Left renal pelvis (tissue), 4 donors: ENCODE measurements at regions not wholly inside any gene's neighbourhood (a gene's known extent, or its start where the extent isn't known, plus 50 kb on each side); places are given as distances from the start of the nearest gene placed in this dataset.
"Not testable (repeated sequence)": the region's sequence is repeated elsewhere in the genome, so short reads cannot be mapped to it uniquely, and the experiment has no call there.

ENCODE experiments used
- DNase-seq, 4 donors: peaks; one replicate each; pipeline ENCODE4 v3.0.0-alpha.2; 2013; ENCODE audit warnings: low read depth in 4 of 4, low spot score in 3 of 4

DNA sequence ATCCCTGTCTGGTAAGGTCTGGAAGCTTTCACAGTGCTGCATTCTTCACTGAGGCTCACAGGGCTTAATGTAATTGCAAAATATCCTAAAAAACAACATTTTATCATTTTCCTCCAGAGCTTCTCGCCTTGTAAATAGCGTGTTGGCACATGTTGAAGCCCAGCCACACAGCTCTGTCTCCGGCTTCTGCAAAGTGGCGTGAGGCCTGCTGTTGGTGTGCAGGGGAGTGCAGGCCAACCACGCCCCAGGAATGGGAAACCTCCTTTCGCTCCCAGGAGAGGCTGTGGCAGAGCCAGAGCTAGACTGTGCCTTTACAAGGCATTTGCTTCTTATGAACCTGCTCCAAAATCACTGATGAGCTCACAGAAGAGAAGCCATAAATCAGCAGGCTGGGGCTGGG, 248.2 kb upstream of the MAF start:
- no peak for DNase-seq

DNA sequence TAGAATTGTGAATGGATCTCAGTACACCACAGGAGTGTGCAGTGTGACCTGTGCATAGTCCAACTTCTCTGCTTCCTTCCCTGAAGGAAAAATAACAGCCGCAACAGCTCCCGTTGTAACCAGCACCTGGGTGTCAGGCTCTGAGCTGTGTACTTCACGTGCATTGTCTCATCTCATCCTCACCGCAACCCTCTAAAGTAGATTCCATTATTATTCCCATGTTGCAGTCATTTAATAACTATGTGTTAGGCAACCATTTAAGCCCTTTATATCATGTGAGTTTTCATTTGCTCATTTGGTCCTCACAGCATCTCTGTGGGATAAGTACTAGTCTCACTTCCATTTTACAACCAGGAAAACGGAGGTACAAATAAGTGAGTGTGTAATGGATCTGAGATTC, 247.0 kb upstream of the MAF start:
- no peak for DNase-seq

DNA sequence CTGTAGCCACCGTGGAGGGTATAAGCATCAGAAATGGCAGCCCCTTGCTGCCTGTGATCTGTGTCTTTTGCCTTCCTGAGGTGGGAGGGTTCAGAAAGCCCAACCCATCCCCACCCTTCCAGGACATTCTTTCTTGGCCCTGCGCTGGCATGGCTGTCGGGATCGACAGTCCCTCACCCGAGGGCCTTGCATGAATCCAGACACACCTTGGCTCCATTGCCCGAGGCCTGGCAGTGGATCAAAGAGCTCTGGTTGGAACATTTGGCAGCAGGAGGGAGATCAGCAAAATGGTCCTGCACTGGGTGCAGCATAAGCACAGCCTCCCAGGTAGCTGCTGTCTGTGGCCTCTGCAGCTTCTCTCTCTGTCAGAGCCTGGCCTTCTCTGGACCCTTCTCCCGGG, 246.6 kb upstream of the MAF start:
- no peak for DNase-seq

DNA sequence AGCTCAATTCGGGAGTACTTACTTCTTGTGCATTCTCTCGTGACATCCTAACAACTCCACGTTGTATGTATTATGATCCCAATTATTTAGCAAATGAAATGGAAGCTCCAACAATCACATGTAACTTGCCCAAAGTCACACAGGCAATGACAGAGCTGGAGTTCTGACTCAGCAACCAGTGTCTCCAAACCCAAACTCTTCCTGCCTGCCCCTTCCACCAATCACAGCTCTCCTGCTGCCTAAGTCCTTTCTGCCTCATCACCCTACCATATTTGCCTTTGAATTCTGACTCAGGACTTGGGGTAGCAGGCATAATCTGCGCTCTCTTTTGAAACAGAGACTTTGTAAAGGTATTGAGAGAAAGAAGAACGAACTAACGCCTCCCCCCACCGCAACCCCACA, 245.2 kb upstream of the MAF start:
- no peak for DNase-seq

DNA sequence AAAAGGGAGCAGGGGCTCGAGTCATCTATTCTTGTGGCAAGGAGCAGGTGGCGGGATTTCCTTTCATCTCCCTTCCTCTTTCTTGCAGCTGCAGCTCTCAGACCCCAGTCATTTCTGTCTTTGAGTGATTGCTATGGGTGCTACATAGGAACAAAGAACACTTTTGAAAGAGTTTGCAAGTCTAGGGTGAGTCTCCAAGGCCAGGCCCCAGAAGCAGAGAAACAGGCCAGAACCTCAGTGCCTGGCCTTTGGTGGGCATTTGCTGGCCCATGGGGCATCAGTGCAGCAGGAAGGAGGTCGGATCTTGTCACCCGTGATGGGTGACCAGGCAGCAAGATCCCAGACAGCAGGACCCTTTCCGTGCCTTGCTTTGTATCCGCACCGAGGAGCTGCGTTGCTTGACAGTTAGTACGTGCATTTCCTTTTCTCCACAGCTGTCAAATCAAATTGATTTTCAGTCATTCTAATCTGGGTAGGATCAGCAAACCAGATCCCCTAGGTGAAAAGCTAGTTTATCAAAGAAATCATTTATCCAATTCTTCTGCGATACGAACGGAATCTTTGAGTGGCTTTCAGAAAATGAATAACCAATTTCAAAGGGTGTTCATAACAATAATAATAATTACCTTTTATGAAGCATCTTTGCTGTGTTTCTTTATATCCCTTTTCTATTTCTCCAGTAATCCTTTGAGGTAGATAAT, 244.6 kb upstream of the MAF start:
- no peak for DNase-seq

DNA sequence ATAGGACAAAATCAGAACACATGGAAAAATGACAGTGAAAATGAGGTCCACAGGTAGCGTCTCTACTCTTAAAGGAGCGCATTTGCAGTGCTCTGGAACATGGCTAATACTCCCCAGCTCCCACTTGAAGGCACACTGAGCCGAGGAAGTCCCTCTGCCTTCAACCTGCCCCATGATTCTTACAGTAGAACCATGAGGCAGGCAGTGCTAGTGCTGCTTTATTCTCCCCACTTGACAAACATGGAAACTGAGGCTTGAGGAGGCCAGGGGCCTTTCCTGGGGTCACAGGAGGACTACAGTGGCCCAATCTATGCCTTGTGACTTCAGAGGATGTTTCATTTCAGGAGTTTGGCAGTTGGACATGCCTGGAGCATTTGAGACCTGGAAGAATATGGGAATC, 244.1 kb upstream of the MAF start:
- no peak for DNase-seq

DNA sequence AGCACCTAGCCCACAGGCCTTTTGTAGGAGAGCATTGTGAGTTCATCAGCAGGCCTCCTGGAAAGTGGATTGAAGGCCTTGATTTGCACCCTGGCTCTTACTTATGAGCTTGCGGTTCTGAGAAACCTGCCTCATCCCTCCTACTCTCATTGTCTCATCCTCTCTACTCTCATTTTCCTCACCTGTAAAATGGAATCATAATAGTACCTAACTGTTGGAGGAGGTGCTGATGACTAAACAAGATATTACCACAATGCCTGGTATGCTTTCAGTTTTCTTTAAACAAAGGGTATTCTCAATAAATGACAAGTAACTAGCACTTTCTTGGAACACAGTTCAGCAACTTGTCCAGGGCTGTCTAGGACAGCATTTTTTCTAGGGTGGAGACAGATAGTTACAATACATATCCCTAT, 243.1 kb upstream of the MAF start:
- DNase-seq: no peak

DNA sequence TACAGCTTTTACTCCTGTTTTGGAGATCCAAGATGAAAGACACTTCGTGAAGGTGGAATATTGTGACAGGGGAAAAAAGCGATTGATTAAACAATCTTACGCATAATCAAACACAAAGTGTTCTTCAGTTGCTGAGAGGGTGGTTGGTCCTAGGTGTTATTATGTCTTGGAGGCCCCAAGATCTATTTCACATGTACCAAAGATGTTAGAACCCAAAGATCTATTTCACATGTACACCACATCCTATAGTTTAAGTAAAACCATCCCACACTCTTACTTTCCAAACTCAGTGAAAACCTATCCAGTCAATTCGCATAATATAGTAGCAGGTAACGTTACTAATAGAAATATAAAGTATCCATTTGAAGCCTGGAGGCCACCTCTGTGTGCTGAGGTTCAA, 242.6 kb upstream of the MAF start:
- DNase-seq: no peak

DNA sequence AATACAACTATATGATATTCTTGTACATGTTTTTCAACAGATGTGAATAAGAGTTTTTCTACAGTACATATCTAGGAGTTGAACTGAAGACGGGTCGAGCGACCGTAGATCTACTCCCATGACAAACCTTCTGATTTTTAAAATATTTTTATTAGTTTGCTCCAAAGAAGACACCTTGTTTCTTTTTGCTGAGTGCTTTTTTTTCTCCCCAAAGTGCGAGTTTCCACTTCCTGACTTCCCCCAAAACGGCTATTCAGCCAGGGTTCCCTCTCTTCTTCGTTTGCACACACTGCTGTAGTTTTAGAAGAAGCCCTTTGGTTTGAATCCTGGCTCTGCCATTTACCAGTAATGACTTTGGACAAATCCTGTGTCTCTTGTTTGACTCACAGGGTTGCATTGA, 241.7 kb upstream of the MAF start:
- no peak for DNase-seq

DNA sequence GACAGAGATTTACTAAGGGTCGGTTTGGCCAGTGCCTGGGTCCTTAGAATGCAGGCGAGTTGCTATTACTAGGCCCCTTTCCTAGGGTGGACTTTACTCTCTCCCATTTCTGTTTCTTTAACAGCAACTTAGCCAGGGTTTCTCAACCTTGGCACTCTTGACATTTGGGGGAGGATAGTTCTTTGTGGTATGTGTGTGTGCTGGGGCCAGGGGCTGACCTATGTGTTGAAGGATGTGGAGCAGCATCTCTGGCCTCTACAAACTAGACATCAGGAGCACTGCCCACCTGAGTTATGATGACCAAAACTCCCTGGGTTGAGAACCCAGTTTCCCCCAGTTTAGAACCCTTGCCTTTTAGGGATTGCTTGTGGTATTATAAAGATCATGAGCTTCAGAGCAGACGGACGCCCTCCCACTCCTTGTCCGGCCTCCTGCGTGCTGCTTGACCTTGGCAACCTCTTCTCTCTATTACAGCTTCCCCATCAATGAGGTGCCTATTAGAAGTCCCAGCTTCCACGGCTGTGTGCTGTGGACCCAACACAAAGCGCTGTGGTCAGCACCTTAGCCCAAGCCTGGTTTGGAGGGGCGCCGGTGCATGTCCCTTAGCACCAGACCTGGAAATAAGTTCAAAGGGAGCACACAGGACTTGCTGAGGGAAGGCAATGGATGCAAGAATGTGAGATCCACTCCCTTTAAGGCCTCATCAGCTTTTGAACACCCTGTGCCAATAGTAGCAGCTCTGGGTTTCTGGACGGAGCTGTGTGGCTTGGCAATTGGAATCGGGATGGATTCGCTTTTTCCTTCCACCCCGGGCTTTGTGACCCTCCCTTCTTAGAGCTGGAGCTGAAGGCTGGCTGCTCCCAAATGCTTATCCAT, 239.2 kb upstream of the MAF start:
- no peak for DNase-seq

DNA sequence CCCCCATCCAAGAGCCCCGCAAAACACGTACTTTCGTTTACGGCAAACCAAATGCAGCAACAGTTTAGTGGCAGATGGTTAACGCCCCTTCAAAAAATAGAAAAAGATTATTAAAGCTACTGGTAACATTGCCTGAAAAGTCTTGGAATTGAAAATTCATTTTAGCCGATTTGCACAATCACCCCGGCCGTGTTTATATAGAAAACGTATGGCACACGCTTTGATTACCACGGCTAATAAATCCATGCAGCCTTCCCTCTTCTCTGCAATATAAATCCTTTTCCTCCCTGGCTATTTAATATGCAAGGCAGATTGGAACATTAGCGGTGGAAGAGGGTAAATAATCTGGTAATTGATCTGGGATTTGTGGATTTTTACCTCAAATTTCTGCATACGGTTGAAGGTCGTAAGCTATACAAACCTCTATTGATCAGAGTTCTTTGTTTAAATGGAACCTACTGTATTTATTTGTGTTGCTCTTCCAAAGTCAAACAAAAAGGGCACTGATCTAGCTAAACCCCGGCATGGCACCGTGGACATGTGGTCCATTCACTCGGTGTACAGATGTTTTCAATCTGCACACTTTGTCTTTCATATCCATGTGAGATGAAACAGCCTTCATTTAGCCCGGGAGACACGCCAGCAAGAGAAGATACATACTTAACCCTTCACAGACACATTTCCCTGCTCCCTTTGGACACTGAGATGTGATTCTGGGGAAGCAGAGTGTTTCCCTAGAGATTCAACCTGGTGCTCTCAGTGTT, 238.1 kb upstream of the MAF start:
- DNase-seq: no peak

DNA sequence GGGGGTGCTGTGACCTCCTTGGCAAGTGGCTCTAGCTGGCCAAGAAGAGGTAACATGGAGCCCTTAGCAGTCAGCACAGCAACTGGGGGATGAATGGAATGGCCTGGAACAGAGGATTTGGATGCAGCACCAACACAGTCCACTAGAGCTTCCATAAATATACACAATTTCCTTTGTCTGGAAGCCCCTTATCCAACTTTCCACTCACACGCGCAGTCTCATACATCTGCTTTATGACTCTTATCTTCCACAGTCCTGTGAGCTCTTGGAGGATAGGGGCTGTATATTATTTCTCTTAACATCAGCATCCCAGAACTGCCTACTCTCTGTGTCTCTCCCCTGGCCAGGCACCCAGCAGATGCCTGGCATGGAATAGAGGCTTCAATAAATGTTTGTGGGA, 235.6 kb upstream of the MAF start:
- no peak for DNase-seq

DNA sequence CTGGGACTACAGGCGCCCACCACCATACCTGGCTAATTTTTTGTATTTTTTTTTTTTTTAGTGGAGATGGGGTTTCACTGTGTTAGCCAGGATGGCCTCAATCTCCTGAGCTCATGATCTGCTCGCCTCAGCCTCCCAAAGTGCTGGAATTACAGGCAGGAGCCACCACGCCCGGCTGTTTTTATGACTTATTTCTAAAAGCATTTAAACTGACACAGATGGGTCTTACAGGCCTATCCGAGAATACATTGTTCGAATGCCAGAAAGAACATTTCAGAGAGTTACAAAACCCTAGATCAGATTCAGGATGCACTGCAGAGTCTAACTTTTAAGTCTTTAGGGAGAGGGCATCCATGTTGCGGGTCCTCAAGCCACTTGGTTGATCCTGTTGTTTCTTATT, 234.7 kb upstream of the MAF start:
- DNase-seq: no peak

DNA sequence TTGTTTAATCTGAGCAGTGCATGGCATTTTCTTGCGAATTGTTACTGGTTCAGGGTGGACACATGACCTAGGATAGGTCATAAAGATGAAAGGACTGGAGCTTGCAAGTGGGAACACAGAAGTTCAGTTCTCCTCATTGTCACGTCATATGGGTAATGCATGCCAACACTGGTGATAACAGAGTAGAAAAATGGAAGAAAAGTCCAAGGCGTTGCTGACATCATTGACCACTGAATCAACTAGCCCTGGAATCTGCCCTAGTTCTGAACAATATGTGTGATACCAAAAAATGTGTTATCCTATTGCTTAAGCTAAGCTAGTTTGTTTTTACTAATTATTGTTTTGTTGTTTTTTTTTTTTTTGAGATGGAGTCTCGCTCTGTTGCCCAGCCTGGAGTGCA, 234.2 kb upstream of the MAF start:
- no peak for DNase-seq

DNA sequence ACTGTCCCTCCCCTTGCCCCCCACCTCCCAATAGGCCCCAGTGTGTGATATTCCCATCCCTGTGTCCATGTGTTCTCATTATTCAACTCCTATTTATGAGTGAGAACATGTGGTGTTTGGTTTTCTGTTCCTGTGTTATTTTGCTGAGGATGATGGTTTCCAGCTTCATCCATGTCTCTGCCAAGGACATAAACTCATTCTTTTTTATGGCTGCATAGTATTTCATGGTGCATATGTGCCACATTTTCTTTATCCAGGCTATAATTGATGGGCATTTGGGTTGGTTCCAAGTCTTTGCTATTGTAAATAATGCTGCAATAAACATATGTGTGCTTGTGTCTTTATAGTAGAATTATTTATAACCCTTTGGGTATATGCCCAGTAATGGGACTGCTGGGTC, 233.5 kb upstream of the MAF start:
- DNase-seq: not testable (repeated sequence)

DNA sequence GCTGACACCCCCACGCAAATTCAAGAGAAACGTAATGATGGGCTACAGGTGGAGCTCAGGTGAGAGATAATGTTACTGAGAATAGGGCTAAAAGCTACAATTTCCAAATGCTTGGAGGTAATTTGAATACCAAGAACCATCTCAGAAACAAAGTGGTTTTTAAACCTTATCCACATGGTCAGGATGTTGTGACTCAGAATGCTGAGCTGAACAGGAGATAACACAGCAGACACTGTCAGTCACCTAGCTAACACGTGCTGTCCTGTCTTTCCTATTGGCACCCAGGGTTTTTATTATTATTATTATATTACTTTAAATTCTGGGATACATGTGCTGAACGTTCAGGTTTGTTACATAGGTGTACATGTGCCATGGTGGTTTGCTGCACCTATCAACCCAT, 233.0 kb upstream of the MAF start:
- no peak for DNase-seq

DNA sequence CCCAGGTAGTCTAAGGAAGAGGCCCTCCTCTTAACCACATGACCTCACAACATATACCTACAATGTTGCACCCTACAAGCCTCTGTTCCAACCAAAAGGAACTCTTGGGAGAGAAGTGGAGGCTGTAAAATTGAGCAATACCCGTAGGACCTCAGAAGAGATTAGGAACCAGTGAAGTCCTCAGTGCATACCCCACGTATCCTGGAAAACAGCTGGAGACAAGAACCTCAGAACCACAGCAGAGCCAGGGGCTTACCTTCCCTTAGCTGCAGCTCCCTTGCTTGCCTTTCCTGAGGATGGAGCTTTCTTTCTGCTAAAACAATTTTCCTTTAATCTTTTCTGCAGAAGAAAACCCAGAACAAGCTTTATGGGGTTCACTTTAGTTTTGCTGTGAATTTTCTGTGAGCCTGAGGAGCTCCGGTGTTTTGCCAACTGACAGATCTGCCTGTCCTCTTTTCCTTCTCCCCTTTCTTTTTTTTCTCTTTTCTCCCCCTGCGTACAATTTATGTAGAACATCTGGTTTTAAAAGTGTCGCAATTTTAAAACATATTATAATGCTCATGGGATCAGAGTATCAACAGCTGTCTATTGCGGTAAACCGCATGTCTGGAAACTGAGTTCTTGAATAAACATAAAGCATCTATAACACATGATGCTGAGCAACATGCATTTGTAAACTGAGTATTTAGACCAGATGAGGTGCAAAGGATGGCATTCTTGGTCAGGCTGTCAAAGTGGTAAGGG, 226.4 kb upstream of the MAF start:
- DNase-seq: no peak

DNA sequence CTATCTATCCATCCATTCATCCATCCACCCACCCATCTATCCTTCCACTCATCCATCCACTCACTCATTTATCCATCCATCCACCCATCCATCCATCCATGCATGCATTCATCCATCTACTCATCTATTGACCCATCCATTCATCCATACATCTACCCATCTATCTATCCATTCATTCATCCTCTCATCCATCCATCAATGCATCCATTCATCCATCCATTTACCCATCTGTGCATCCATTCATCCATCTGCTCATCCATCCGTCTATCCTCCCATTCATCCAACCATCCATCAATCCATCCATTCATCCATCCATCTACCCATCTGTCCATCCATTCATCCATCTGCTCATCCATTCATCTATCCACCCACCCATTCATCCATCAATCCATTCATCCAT, 224.5 kb upstream of the MAF start:
- DNase-seq: no peak

DNA sequence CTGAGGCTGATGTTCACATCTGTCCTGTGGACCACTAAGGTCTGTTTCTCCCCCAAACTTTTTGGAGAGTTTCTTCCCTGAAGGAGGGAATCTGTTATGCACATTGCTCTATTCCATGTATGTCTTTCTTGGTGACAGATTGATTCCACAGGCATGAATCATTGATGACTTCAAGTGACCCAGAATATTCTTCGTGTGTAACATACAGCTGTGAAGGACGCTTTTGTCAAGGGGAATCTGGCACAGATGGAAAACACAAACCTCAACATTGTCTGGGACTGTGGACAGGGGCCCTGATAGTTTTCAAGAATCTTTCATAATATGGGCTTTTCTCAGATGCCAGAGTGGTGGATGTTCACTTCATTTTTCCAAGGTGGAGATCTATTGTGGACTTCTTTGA, 223.1 kb upstream of the MAF start:
- no peak for DNase-seq

DNA sequence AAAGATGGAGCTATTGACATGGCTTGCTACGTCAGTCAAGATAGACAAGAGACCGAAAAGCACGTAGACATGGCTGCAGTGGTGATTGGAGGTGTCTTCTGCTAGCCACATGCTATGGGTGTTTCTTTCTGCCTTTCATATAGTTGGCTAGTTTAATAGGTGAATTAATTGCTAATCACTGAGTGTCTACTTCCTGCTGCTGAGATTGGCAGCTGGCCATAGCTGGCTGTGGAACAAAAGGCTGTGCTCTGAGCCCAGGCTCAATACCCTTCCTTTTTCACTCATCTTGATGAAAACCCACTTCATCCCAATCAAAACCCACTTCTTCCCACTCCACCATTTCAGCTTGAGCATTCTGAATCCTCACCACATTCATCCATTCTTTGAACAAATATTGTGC, 221.4 kb upstream of the MAF start:
- DNase-seq: no peak

DNA sequence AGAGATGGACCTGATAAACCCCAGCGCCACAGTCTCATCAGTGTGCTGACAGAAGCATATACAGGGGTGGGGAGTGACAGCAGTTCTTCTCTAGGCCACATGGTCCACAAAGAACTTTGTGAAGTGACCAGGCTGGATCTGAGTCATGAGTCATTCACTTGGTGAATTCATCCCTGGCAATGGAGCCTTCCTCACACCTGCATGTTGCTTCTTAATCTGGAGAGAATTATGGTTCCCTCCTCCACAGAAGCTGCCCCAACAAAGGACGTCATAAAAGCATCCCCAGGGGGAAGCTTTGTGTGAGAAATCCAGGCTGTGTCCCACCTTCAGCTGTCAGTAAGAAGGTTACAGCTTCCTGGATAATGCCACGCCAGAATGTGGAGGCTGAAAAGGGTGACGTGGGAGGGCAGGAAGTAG, 215.6 kb upstream of the MAF start:
- no peak for DNase-seq
